Endothelial cell (in vitro differentiated cells): ENCODE measurements at regions not wholly inside any gene's neighbourhood (a gene's known extent, or its start where the extent isn't known, plus 50 kb on each side); places are given as distances from the start of the nearest gene placed in this dataset.

Source experiments
- DNase-seq: peaks from one replicate; pipeline ENCODE4 v3.0.0; 2021; ENCODE audit warnings: low spot score
- H3K27ac Mint-ChIP-seq: one replicate; pipeline ENCODE4 v1.8.0; 2021; ENCODE audit warnings: mixed read lengths, inconsistent platforms; ENCODE audit not compliant: unreplicated experiment
- H3K27me3 Mint-ChIP-seq: one replicate; pipeline ENCODE4 v1.8.0; 2021; ENCODE audit warnings: mild to moderate bottlenecking, moderate library complexity, mixed read lengths, inconsistent platforms; ENCODE audit not compliant: unreplicated experiment
- H3K36me3 Mint-ChIP-seq: one replicate; pipeline ENCODE4 v1.8.0; 2021; ENCODE audit warnings: mild to moderate bottlenecking, low read depth, mixed read lengths, inconsistent platforms; ENCODE audit not compliant: unreplicated experiment
- H3K4me1 Mint-ChIP-seq: one replicate; pipeline ENCODE4 v1.8.0; 2021; ENCODE audit warnings: mild to moderate bottlenecking, mixed read lengths, inconsistent platforms; ENCODE audit not compliant: unreplicated experiment
- H3K4me3 Mint-ChIP-seq: one replicate; pipeline ENCODE4 v1.8.0; 2021; ENCODE audit warnings: mild to moderate bottlenecking, mixed read lengths, inconsistent platforms; ENCODE audit not compliant: unreplicated experiment
- H3K9me3 Mint-ChIP-seq: one replicate; pipeline ENCODE4 v1.8.0; 2021; ENCODE audit warnings: mixed read lengths, inconsistent platforms; ENCODE audit not compliant: unreplicated experiment
- TF ChIP-seq, protein P1 (sequence below): fragments of 200-600 bp; sonication (generic); IDR thresholded peaks from one replicate; pipeline ENCODE4 v1.5.0; 2021; ENCODE audit warnings: antibody characterized with exemption; ENCODE audit not compliant: unreplicated experiment

DNA sequence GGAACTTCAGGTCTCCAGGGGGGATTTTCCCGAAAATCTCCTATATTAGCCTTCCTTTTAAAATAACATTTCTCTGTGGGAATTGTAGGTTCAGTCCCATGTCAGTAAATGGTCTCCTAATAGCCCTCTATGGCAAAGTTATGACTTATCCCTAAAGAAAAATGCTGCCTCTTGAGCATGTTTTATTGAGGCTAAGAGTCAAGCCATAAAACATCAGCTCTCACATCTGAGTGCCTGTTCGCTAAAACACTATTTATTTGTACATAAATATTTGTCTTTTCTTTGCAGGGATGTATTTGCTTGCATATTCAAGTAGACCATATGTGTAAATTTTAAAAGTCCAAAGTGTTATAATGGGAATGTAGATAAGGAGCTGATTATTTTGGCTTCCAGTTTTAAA, 160.4 kb downstream of the PRDM6 start:
- Mint-ChIP-seq H3K4me3 (no peak overlapping the region), H3K36me3 (no peaks in the 10 kb centered on the region), H3K4me1 (no peaks in the 10 kb centered on the region), H3K27me3 (no peaks in the 10 kb centered on the region), H3K9me3 (no peaks in the 10 kb centered on the region), H3K27ac (no peak overlapping the region)
- DNase-seq: no peak
- TF ChIP-seq, protein P1, sequence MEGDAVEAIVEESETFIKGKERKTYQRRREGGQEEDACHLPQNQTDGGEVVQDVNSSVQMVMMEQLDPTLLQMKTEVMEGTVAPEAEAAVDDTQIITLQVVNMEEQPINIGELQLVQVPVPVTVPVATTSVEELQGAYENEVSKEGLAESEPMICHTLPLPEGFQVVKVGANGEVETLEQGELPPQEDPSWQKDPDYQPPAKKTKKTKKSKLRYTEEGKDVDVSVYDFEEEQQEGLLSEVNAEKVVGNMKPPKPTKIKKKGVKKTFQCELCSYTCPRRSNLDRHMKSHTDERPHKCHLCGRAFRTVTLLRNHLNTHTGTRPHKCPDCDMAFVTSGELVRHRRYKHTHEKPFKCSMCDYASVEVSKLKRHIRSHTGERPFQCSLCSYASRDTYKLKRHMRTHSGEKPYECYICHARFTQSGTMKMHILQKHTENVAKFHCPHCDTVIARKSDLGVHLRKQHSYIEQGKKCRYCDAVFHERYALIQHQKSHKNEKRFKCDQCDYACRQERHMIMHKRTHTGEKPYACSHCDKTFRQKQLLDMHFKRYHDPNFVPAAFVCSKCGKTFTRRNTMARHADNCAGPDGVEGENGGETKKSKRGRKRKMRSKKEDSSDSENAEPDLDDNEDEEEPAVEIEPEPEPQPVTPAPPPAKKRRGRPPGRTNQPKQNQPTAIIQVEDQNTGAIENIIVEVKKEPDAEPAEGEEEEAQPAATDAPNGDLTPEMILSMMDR: no peak

DNA sequence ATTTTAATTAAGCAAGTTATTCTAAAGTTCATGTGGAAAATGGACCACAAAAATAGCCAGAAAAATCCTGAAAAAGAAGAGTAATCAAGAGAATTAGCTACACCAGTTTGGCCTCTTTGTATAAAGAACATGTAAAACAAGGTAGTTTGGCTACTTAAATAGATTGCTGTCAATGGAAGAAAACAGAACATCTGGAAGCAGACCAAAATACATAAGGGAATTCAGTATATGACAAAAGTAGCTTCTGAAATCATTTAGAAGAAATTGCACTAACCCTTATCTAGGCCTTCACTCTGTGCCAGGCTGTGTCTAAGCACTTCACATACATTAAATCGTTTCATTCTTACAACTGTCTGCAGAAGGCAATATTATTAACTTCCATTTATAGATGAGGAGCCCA, 156.6 kb downstream of the PRDM6 start:
- TF ChIP-seq, protein P1: no peak
- H3K27ac Mint-ChIP-seq: no peak overlapping the region
- DNase-seq: no peak

DNA sequence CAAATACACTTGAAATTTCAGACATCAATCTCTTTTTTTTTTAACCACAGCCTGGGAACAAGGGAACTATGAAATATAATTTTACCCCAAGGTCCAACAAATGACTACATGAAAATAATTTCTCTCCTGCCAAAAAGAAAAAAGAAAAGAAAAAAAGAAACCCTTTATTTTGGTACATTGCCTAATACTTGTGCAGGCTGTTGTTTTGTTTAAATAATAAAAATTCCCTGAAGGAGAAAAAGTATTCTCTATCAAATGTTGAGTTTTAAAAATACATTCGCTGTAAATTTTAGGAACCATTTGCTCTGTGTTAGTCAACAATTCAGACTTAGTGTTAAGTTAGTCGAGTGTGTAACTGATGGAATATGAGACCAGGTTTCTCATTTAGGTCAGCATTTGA, 155.4 kb downstream of the PRDM6 start:
- H3K27ac Mint-ChIP-seq: no peak overlapping the region

More for the DNA sequence above, 156.6 kb downstream of the PRDM6 start:
- no peaks in the 10 kb centered on the region for H3K9me3 Mint-ChIP-seq
- H3K4me3 Mint-ChIP-seq: no peak overlapping the region
- no peaks in the 10 kb centered on the region for H3K27me3 Mint-ChIP-seq
- H3K4me1 Mint-ChIP-seq: no peaks in the 10 kb centered on the region
- no peaks in the 10 kb centered on the region for H3K36me3 Mint-ChIP-seq

More for the DNA sequence above, 155.4 kb downstream of the PRDM6 start:
- TF ChIP-seq, protein P1: no peak
- Mint-ChIP-seq H3K4me3 (no peak overlapping the region), H3K9me3 (no peaks in the 10 kb centered on the region), H3K4me1 (no peaks in the 10 kb centered on the region), H3K27me3 (no peaks in the 10 kb centered on the region), H3K36me3 (no peaks in the 10 kb centered on the region)
- no peak for DNase-seq
